ENCODE measurements at regions not wholly inside any gene's neighbourhood (a gene's known extent, or its start where the extent isn't known, plus 50 kb on each side); places are given as distances from the start of the nearest gene placed in this dataset.

DNA sequence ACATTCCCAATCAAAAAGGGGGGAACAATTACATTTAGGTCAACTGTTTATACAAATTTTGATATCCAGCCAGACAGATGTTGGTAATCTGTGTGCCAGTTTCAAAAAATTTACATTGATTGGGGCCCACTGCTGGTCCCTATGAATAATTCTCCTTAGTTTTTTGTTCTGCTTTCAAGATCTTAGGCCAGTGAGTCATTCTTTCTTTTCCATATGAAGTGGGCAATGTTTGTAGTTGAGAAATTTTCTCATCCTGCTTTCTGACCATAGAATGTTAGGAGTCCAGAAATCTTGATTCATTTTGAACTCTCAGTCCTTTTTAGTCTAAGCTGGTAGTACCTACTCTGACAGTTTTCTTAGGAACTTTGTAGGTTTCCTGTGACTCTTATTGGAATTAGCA, 244.3 kb downstream of the DIO2 start:
- no peak for ATAC-seq (replicated peaks)
- Mint-ChIP-seq H3K36me3 (no peaks in the 10 kb centered on the region), H3K4me3 (no peak overlapping the region), H3K27me3 (no peaks in the 10 kb centered on the region), H3K27ac (no peak overlapping the region), H3K4me1 (no peaks in the 10 kb centered on the region), H3K9me3 (peaks cover 5 to 8% of the 10 kb centered on the region in 2 donors)
- no peak for DNase-seq

DNA sequence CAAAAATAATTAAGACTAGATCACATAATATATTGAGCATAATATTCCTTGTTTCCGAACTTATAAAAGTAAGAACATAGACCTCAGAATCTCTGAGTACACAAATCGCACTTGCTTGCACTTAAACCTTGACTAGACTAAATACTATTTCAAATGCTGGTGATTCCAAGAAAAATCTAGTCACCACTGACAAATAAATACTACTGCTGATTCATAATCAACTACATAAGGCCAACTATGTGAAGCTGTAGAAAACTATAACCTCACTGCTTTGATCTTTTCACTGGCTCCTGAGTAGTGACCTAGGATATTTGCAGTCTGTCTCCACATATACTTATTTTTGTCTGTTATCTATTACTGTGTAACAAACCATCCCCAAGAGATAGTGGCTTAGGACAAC, 245.4 kb downstream of the DIO2 start:
- Mint-ChIP-seq H3K4me3 (no peak overlapping the region), H3K36me3 (no peaks in the 10 kb centered on the region), H3K27me3 (no peaks in the 10 kb centered on the region), H3K9me3 (peaks cover 5 to 8% of the 10 kb centered on the region in 2 donors), H3K27ac (no peak overlapping the region), H3K4me1 (no peaks in the 10 kb centered on the region)
- DNase-seq, result no peak
- ATAC-seq (replicated peaks), result no peak

DNA sequence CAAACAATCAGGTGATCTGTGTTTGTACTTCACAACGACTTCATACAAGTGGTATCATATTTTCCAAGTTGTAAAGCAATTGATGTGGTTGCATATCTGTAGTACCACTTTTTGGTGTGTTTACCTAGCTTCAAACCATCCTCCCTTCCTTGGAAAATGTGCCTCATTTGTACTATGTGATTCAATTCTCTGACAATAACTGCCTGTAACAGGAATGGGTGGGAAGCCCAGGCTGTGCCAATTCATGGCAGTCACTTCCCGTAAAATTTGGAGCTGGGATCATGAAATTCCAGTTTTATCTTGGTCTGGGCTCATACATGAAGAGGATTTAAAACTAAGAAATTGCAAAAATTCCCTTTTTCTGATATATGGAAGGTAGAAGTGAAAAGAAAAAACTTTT, 250.1 kb downstream of the DIO2 start:
- Mint-ChIP-seq H3K27me3 (no peaks in the 10 kb centered on the region), H3K4me3 (no peak overlapping the region), H3K9me3 (peaks cover 9 to 10% of the 10 kb centered on the region in 2 donors), H3K36me3 (no peaks in the 10 kb centered on the region), H3K4me1 (no peaks in the 10 kb centered on the region), H3K27ac (no peak overlapping the region)
- ATAC-seq (replicated peaks), result no peak
- DNase-seq, result no peak

DNA sequence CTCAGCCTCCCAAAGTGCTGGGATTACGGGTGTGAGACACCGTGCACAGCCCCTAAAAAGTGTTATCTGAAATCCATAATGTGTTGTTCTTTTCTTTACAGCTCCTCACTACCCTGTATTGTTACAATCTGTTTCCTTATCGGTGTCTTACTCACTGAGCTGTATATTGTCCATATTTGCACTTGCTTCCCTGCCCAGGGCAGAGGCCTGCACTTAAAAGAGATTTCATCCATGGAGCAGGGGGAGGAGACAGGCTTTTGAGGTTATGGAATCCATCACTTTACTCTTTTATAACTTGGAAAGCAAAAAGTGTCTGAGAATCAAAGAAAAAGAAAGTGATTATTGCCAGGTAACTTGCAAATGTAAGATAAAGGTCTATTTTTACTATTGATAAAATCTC, 251.0 kb downstream of the DIO2 start:
- H3K27me3 Mint-ChIP-seq, result no peaks in the 10 kb centered on the region
- peaks cover 12 to 13% of the 10 kb centered on the region in 2 donors for H3K9me3 Mint-ChIP-seq
- H3K4me3 Mint-ChIP-seq, result no peak overlapping the region
- no peak overlapping the region for H3K27ac Mint-ChIP-seq
- H3K36me3 Mint-ChIP-seq, result no peaks in the 10 kb centered on the region
- no peak for ATAC-seq (replicated peaks)
- H3K4me1 Mint-ChIP-seq, result no peaks in the 10 kb centered on the region
- no peak for DNase-seq

DNA sequence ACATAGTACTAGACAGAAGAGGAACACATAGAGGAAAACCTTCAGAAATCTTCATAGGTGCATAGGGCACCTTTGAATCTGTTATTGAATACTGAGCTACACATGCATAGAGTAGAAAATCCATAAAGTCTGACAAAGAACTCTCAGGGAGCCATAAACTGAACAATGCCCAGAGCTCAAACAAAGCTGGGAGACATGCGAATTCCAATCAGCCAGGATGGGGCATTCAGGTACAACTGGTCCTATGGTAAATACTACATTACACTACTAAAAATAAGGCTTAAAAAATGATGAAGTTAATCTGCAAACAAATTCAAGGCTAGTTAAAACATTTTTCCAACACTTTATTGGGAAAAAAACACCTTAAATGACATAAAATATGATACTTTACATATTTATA, 259.7 kb downstream of the DIO2 start:
- H3K4me3 Mint-ChIP-seq, result no peak overlapping the region
- peaks cover 16 to 19% of the 10 kb centered on the region in 2 donors for H3K9me3 Mint-ChIP-seq
- DNase-seq, result no peak
- no peak overlapping the region for H3K27ac Mint-ChIP-seq
- ATAC-seq (replicated peaks), result no peak
- H3K4me1 Mint-ChIP-seq, result no peaks in the 10 kb centered on the region
- no peaks in the 10 kb centered on the region for H3K27me3 Mint-ChIP-seq
- H3K36me3 Mint-ChIP-seq, result no peaks in the 10 kb centered on the region

DNA sequence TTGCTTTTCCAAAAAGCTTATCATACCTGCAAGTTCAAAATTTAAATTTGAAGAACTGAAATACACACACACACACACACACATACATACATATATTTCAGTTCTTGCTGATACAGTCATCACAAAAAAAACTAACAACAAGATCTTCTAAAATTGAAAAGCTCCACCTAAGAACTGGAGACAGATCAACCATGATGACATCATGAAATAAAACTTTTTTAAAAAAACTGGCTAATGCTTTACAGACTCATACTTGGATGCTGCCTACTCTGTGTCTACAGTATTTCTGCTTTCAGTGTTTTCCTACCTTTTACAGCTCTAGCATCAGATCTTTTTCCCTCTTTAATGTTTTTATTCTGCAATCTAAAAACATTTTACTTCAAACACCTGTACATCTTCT, 261.4 kb downstream of the DIO2 start:
- Mint-ChIP-seq H3K27me3 (no peaks in the 10 kb centered on the region), H3K4me3 (no peak overlapping the region), H3K36me3 (no peaks in the 10 kb centered on the region), H3K9me3 (peaks cover 8 to 10% of the 10 kb centered on the region in 2 donors), H3K27ac (no peak overlapping the region), H3K4me1 (no peaks in the 10 kb centered on the region)
- DNase-seq, result no peak
- ATAC-seq (replicated peaks), result no peak

DNA sequence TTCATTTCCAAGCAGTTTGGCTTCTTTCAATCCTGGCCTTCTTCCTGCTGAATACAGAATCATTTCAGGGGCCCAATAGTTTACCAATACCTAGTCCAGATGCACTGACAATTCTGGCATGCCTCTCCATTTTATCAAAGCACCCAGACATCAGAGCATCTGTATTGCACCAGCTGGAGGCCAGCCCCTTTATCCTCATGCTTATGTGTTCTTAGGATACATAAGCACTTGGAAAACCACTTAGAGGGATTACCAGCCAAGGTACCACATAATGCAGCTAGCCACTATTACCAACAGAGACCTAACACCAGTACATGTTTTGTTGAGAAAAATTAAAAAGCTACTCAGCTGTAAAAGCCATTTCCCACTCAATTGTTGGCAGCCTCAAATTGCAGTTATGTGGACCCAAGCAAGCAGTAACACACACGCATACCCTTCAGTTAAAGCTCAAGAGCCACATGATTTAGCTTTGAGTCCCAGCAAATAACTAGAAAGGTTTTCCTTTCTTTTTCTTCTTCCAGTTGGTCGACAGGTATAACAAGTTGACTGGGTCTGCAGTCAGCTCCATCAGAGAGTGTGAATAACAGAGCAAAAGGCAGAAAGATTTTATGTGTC, 263.8 kb downstream of the DIO2 start:
- H3K27ac Mint-ChIP-seq, result no peak overlapping the region
- H3K27me3 Mint-ChIP-seq, result no peaks in the 10 kb centered on the region
- ATAC-seq (replicated peaks) (no peak), DNase-seq (no peak)
- H3K4me1 Mint-ChIP-seq, result no peaks in the 10 kb centered on the region
- no peak overlapping the region for H3K4me3 Mint-ChIP-seq
- H3K36me3 Mint-ChIP-seq, result no peaks in the 10 kb centered on the region
- H3K9me3 Mint-ChIP-seq, result peaks cover 3 to 7% of the 10 kb centered on the region in 2 donors

DNA sequence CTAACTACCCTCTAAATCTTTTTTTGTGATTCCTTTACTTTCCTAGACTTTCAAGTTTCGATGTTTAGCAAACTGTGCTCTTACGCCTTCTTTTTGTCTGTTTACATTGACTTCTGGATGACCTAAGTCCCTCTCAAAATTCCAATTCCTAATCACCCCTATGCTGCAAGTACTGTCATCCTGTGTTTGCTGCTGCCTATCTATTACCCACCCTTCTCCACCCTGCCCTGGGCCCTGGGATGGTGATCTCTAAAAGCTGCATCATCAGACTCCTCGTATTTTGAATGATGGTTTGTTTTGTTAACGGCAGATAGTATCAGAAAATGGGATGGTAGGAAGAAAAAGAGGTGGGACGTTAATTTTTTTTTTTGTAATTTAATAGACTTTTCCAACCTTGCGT, 272.1 kb downstream of the DIO2 start:
- H3K27me3 Mint-ChIP-seq, result no peaks in the 10 kb centered on the region
- H3K27ac Mint-ChIP-seq, result no peak overlapping the region
- no peaks in the 10 kb centered on the region for H3K4me1 Mint-ChIP-seq
- DNase-seq (no peak), ATAC-seq (replicated peaks) (no peak)
- H3K4me3 Mint-ChIP-seq, result no peak overlapping the region
- no peaks in the 10 kb centered on the region for H3K36me3 Mint-ChIP-seq
- peaks cover 5 to 10% of the 10 kb centered on the region in 2 donors for H3K9me3 Mint-ChIP-seq

DNA sequence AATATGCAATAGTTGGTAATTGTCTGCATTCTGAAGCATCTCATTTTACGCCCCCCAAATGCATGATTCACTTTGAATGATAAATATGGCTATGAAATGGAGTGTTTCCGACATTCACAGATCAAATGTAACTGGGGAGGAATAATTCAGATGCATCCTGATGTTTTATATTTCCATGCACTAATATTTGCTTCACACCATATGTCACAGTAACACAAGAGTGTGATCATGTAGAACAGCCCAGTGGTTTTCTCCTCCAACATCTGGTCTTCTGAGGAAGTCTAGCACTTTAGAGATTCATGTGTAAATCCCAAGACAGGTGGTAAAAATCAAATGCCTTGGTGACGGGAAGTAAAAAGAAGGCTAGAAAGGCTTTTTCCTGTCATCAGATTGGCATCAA, 273.1 kb downstream of the DIO2 start:
- H3K4me3 Mint-ChIP-seq, result no peak overlapping the region
- H3K4me1 Mint-ChIP-seq, result no peaks in the 10 kb centered on the region
- no peak overlapping the region for H3K27ac Mint-ChIP-seq
- no peaks in the 10 kb centered on the region for H3K27me3 Mint-ChIP-seq
- no peaks in the 10 kb centered on the region for H3K36me3 Mint-ChIP-seq
- no peak for DNase-seq
- no peak for ATAC-seq (replicated peaks)
- H3K9me3 Mint-ChIP-seq, result peaks cover 7 to 10% of the 10 kb centered on the region in 2 donors

DNA sequence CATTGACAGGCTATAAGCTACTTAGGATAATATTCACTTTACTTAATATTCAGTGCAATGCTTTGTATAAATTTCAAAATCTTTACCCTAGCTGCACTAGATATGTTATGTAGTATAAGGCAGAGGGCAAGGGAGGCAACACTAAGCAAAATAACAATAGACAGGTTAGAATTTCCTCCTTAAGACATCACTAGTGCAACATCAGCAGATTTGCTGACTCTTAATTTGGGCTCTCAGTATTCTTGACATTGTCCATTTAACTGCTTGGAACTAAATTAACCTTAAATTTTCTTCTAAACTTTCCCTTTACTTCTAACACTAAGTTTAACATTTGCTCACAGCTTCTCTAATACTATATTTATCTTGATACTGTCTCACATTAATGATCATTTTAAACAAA, 273.9 kb downstream of the DIO2 start:
- Mint-ChIP-seq H3K4me1 (no peaks in the 10 kb centered on the region), H3K27ac (no peak overlapping the region), H3K9me3 (peaks cover 4 to 8% of the 10 kb centered on the region in 2 donors), H3K4me3 (no peak overlapping the region), H3K36me3 (no peaks in the 10 kb centered on the region), H3K27me3 (no peaks in the 10 kb centered on the region)
- no peak for ATAC-seq (replicated peaks)
- no peak for DNase-seq

DNA sequence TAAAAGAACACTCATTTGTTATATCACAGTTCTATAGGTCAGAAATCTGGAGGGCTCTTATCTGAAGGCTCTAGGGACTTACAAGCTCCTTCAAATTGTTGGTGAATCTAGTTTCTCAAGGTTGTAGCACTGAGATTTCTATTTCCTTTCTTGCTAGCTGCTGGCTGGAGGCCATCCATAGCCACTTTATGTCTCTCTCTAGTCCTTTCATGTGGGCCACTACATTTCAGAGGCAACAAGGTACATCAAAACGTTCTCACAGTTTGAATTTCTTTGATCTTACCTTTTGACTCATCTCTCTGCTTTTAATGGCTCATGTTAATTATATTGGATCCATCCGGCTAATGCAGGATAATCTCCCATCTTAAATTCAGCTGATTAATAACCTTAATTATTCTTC, 286.8 kb downstream of the DIO2 start:
- Mint-ChIP-seq H3K4me1 (no peaks in the 10 kb centered on the region), H3K27me3 (no peaks in the 10 kb centered on the region), H3K27ac (no peak overlapping the region), H3K36me3 (no peaks in the 10 kb centered on the region), H3K9me3 (peaks cover 9 to 13% of the 10 kb centered on the region in 2 donors), H3K4me3 (no peak overlapping the region)
- ATAC-seq (replicated peaks), result no peak
- DNase-seq, result no peak

DNA sequence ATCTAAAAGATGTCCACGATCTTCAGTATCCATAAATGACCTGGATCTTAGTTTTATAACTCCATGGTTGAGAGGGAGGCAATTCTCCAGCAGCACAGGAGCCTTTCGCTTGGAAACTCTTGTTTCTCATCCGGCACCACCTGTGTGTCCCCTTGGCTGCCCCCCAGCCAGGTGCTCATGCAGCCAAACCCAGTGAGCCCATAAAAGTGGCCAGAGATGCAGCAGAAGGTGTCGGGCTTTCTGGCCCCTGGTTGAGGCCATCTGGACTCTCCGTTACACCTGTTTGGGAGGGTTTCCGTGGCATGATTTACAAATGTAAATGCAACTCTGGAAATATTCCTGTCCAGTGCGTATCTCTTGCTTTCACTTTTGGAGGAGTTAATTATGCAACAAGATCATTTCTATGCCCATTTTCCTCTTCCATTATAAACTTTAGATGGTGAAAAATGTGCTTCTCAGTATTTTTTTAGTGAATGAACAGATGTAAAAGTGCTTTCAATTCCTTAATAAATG, 291.1 kb downstream of the DIO2 start:
- H3K36me3 Mint-ChIP-seq, result no peaks in the 10 kb centered on the region
- H3K4me3 Mint-ChIP-seq, result no peak overlapping the region
- H3K4me1 Mint-ChIP-seq, result no peaks in the 10 kb centered on the region
- no peak for DNase-seq
- H3K9me3 Mint-ChIP-seq, result peaks cover 6 to 9% of the 10 kb centered on the region in 2 donors
- ATAC-seq (replicated peaks), result no peak
- no peak overlapping the region for H3K27ac Mint-ChIP-seq
- H3K27me3 Mint-ChIP-seq, result no peaks in the 10 kb centered on the region

Measured in stimulated activated naive B cell treated with anti-CD40 and anti-IgM and Interleukin-4, amounts not matched to agents 10 μg/mL and 1 μg/mL and 100 μg/mL, for 72 hours (primary cell).